CMK (cell line): ENCODE measurements at regions not wholly inside any gene's neighbourhood (a gene's known extent, or its start where the extent isn't known, plus 50 kb on each side); places are given as distances from the start of the nearest gene placed in this dataset.

Source experiments
- DNase-seq: peaks from one replicate; pipeline ENCODE4 v3.0.0-alpha.2; 2010; ENCODE audit warnings: low read depth

DNA sequence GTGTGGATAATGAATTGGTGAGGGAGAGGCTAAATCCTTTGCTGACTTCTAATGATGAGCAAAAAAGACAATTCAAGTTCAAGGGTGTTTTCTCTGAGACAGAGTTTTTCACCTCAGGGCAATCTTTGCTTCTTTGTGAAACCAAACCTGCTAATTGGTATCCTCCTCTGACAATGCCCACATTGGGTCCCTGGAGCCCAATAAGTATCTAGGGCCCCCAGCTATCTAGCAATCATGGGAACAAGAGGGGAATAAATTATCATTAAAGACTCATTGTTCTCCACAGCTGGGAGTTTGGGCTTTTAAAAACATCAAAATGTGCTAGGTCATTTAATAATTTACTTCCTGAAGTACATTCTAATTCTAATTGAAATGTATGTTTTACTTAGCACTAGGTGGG lies 227.3 kb downstream of the TMEM167A start:
- no peak for DNase-seq

GRCh38 chr5:82847562-82847961 lies 229.6 kb downstream of the TMEM167A start:
- no peak for DNase-seq

DNA sequence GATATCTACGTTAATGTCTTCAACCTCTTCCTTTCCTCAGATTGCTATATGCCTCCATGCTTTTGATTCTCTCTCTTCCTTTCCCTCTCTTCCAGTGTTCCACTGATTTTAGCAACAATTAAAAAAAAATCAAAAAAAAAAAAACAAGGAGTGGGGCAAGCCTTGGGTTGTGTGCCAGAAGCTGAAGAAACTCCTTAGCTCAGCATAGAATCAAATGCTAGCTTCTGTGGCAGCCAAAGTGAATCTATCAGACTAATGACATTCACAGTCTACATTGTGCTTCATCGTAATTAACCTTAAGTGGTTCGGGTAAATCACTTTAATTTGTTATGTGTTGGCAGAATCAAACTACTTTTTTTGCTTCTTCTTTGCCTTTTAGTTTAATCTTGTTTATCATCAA lies 237.3 kb downstream of the TMEM167A start:
- no peak for DNase-seq

DNA sequence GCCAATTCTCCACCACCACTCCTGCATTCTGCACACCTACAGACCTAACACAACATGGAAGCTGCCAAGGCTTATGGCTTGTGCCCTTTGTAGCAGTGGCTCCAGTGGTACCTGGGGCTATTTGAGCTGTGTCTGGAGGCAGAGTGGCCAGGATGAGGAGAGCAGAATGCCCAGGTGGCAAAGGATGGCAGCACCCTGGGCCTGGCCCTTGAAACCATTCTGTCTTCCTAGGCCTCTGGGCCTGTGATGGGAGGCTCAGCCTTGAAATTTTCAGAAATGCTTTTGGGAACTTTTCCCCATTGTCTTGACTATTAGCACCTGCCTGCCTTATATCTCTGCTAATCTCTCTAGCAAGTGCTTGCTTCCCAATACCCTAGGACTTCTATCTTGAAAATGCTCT lies 241.7 kb downstream of the TMEM167A start:
- DNase-seq, result no peak

DNA sequence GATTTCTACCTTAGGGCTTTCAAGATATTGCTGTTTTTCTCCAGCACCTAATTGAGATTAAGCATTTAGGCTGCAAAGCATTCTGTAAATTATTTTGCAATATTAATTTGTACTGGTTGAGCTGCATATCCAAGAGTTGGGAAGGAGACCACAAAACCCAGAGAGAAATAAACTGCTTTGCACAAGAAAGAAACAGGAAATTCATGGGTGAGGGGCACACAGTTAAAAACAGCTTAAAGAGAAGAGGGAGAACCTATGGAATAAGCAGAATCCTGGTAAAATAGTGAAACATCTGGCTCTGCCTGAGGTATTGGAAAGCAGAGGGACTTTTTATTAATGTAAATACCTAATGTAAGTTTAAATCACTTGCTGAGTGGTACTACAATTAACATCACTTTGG lies 243.0 kb downstream of the TMEM167A start:
- DNase-seq, result no peak

GRCh38 chr5:82833277-82833676 lies 243.9 kb downstream of the TMEM167A start:
- DNase-seq, result no peak

GRCh38 chr5:82832445-82832844 lies 244.7 kb downstream of the TMEM167A start:
- no peak for DNase-seq

- DNase-seq, result no peak
These were observed 249.0 kb downstream of the TMEM167A start for GRCh38 chr5:82828211-82828610.

DNA sequence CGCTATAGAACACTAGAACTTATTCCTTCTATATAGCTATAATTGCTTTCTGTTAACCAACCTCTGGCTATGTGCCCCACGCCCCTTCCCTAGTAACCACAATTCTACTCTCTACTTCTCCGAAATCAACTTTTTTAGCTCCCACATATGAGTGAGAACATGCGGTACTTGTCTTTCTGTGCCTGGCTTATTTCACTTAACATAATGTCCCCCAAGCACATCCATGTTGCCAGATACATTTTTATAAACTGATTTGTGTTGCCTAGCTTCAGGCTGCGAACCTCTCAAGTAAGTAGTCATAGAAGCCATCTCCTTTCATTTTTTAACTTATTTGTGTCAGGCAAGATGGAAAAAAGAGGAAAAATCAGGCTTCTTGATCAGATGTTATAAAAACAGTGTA lies 249.5 kb downstream of the TMEM167A start:
- DNase-seq, result no peak

DNA sequence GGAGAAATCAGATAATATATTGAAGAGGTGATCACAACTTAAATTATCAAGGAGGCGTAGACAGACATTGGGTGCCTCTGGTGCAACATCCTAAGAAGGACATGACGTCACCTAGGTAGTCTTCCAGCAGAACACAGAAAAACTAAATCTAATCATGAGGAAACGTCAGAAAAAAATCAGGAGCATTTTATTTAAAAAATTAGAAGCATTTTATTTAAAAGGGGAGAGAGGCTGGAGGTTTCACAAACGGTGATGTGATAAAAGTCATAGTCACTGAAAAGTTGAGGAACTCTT lies 254.6 kb downstream of the TMEM167A start:
- DNase-seq, result no peak

- no peak for DNase-seq
These were observed 255.2 kb downstream of the TMEM167A start for GRCh38 chr5:82821846-82822633.

DNA sequence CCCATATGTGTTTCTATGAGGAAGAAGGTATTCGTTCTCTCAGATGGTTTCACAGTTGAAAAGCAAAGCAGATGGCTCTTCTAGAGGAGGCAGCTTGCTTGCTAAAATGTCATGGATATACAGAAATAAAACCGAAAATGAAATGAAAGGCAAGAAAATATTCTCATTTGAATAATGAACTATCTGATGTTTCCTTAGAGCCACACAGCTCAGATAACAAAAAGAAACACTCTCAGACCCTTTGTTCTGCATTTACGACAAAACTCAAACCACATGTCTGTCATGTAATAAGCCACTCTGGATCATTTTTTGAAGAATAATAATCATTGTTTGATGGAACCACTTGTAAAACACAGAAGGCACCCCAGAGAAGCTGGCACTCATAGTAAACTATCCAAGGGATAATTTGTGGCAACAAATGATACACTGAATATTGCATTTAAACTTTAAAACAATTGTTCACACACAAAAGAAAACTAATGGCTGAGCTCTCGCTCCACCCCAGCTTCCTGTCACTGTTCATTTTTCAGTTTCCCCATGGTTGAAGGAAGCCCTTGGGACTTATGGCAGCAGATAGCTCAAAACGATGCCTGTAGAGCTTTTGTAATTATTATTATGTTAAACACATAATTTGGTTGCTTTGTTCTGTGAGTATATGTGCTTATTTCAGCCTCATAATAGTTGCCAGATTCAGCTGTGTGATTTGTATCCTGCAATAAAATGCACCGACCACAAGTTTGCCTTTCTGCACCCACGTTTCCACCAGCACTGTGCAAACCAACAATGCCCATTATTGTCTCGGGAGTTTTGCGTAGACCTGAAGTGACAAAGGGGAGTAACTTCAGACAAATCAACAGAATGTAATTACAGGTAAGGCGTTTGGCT lies 256.0 kb downstream of the TMEM167A start:
- DNase-seq, result no peak

- DNase-seq, result no peak
These were observed 257.0 kb downstream of the TMEM167A start for GRCh38 chr5:82820188-82820587.

DNA sequence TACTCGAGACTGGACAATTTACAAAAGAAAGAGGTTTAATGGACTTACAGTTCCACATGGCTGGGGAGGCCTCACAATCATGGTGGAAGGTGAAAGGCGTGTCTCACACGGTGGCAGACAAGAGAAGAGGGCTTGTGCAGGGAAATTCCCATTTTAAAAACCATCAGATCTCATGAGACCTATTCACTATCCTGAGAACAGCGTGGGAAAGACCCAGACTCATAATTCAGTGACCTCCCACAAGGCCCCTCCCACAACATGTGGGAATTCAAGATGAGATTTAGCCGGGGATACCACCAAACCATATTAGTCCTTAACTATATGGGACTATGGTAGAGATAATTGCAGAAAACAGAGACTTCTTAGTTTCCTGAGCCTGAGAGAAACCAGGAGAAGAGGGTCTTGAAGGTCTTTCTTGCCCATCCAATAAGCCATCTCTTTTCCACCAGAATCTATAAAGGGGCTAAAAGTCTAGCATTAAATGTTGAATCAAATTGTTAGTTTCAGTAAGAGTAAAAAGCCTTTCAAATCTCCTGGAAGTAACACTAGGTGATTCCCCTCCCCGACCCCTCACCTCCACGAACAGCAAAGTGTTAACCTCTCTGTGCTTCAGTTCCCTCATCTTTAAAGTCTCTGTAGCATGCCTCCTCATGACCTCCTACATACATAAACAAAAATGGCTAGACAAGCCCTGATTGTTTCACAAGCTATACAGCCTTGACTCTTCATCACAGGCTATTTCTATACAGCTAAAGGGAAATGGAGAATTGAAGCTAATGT lies 259.1 kb downstream of the TMEM167A start:
- DNase-seq, result no peak

GRCh38 chr5:82816926-82817325 lies 260.3 kb downstream of the TMEM167A start:
- no peak for DNase-seq

GRCh38 chr5:82815871-82816270 lies 261.3 kb downstream of the TMEM167A start:
- no peak for DNase-seq

GRCh38 chr5:82813861-82814260 lies 263.3 kb downstream of the TMEM167A start:
- no peak for DNase-seq

DNA sequence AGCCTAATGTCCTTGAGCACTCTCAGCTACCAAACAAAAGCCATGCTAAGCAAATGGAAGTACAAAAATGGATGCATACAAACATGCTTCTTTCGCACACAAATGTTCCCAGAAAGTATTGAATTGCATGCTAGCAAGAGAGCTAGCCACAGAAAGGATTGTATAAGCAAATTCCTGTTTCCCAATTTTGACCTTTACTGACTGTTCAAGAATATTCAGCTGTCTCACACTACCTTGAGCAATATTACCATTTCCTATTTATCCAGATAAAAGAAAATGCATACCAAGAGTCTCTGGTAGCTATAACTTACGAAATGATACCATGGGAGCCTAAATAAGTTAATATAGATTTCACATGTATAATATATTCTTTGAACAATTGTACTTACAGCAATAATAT lies 264.6 kb downstream of the TMEM167A start:
- DNase-seq, result no peak

DNA sequence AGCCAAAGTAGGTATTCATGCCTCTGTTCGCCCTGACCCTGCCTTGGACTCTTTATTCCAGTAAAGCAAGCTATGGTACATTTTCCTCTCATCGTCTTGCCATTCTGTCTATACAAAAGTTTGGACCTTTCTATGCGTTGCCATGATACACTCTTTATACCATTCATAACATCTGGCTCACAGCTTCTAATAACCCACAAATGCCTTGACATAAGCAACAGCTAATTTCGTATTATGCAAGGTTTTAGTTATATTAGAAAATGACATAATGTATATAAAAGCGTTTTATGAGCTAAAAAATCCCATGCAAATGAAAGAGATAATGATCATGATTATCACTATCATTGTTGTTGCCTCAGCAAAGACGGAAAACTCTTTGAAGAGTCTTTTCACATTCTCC lies 265.7 kb downstream of the TMEM167A start:
- DNase-seq, result no peak

GRCh38 chr5:82809420-82810143 lies 267.6 kb downstream of the TMEM167A start:
- no peak for DNase-seq

- DNase-seq, result no peak
These were observed 268.2 kb downstream of the TMEM167A start for GRCh38 chr5:82808960-82809359.

- DNase-seq, result no peak
These were observed 270.2 kb downstream of the TMEM167A start for GRCh38 chr5:82807021-82807420.
